ENCODE measurements at regions not wholly inside any gene's neighbourhood (a gene's known extent, or its start where the extent isn't known, plus 50 kb on each side); places are given as distances from the start of the nearest gene placed in this dataset.

- intact Hi-C loops (cut with DNase I; ENCODE audit: low total_unique reads), result loop anchor here (5.0 kb wide), 1 partner anchor 71 kb away; the partner anchor contains the start of gene IRF2BPL
- H3K27ac ChIP-seq, result peak overlapping the region; percentile 91 to 99 (median 97)
- H3K27me3 ChIP-seq (replicated peaks in 1 of 7), result no peaks in the 10 kb centered on the region
- H3K36me3 ChIP-seq, result no peaks in the 10 kb centered on the region
- DNase-seq, result peak; percentile 97
- 0 to 2% (median 1%) methylated on average over 16 to 48 of the region's 48 CpGs for whole genome bisulfite sequencing, 5 donors
- TF ChIP-seq CTCF (IDR thresholded peaks at IDR 0.05 in 8 of 11, conservative IDR thresholded peaks at IDR 0.05 in 3 of 11), result peak in 7 of 11 experiments; percentile 15 to 72 (median 47)
- peak in 2 of 3 donors; percentile 9 to 42 for TF ChIP-seq POLR2A (IDR thresholded peaks at IDR 0.05)
- peak; percentile 92 to 95 (median 94) for TF ChIP-seq POLR2AphosphoS5 (IDR thresholded peaks at IDR 0.05)
- H3K9me3 ChIP-seq, result no peaks in the 10 kb centered on the region
- H3K4me1 ChIP-seq, result peaks cover 44 to 98% (median 75%) of the 10 kb centered on the region in 6 donors
- H3K4me3 ChIP-seq, result peak overlapping the region; percentile 12 to 70 (median 40)
These were observed 72.0 kb downstream of the IRF2BPL start for GRCh38 chr14:76956316-76957090.

- 3 to 5% (median 5%) methylated on average over 13 of the region's 13 CpGs for WGBS, 5 donors
- H3K27ac ChIP-seq, result peak overlapping the region; percentile 91 to 99 (median 97)
- H3K9me3 ChIP-seq, result no peaks in the 10 kb centered on the region
- peak overlapping the region; percentile 12 to 70 (median 40) for H3K4me3 ChIP-seq
- H3K27me3 ChIP-seq (replicated peaks in 1 of 7), result no peaks in the 10 kb centered on the region
- peaks cover 39 to 98% (median 73%) of the 10 kb centered on the region in 6 donors for H3K4me1 ChIP-seq
- TF ChIP-seq CTCF (IDR thresholded peaks at IDR 0.05 in 8 of 11, conservative IDR thresholded peaks at IDR 0.05 in 3 of 11) (no peak), POLR2AphosphoS5 (IDR thresholded peaks at IDR 0.05) (peak in 1 of 3 donors; percentile 64)
- DNase-seq, result peak; percentile 86
- intact Hi-C loops (cut with DNase I; ENCODE audit: low total_unique reads), result loop anchor here (5.0 kb wide), 1 partner anchor 72 kb away; the partner anchor contains the start of gene IRF2BPL
- no peaks in the 10 kb centered on the region for H3K36me3 ChIP-seq
These were observed 72.8 kb downstream of the IRF2BPL start for GRCh38 chr14:76955575-76956315.

- 73 to 82% (median 76%) methylated on average over 5 of the region's 5 CpGs for WGBS, 5 donors
- peak overlapping the region; percentile 91 to 99 (median 97) for H3K27ac ChIP-seq
- no peaks in the 10 kb centered on the region for H3K36me3 ChIP-seq
- DNase-seq, result no peak
- intact Hi-C loops (cut with DNase I; ENCODE audit: low total_unique reads), result loop anchor here (5.0 kb wide), 2 partner anchors 37 to 73 kb away; partner anchors contain the start of gene IRF2BPL
- H3K9me3 ChIP-seq, result no peaks in the 10 kb centered on the region
- TF ChIP-seq POLR2AphosphoS5 (IDR thresholded peaks at IDR 0.05), result no peak
- TF ChIP-seq POLR2A (IDR thresholded peaks at IDR 0.05), result no peak
- no peak for TF ChIP-seq CTCF (IDR thresholded peaks at IDR 0.05 in 8 of 11, conservative IDR thresholded peaks at IDR 0.05 in 3 of 11)
- no peaks in the 10 kb centered on the region for H3K27me3 ChIP-seq (replicated peaks in 1 of 7)
- peaks cover 39 to 98% (median 76%) of the 10 kb centered on the region in 6 donors for H3K4me1 ChIP-seq
- no peak overlapping the region for H3K4me3 ChIP-seq
These were observed 73.9 kb downstream of the IRF2BPL start for GRCh38 chr14:76954394-76955190.
